ENCODE measurements at regions not wholly inside any gene's neighbourhood (a gene's known extent, or its start where the extent isn't known, plus 50 kb on each side); places are given as distances from the start of the nearest gene placed in this dataset.
A peak's percentile ranks its signal among the peaks of the same experiment; 100 is the strongest.

GRCh38 chr13:73585236-73585635 lies 526.4 kb downstream of the KLF5 start:
- Histone ChIP-seq H3K79me2 (no peaks in the 10 kb centered on the region), H3K27ac (no peak overlapping the region), H3K4me2 (no peak overlapping the region), H3K4me1 (ENCODE audit: insufficient read depth) (peaks cover 7% of the 10 kb centered on the region), H2AFZ (no peak overlapping the region), H3K4me3 (no peak overlapping the region), H3K36me3 (replicated peaks; ENCODE audit: insufficient read depth, low read depth) (no peaks in the 10 kb centered on the region), H3K9me3 (ENCODE audit: low read depth) (no peaks in the 10 kb centered on the region), H4K20me1 (ENCODE audit: insufficient read depth, poor library complexity, severe bottlenecking) (no peaks in the 10 kb centered on the region), H3K9me2 (replicated peaks; ENCODE audit: insufficient read depth) (no peaks in the 10 kb centered on the region), H3K27me3 (no peaks in the 10 kb centered on the region)
- WGBS (ENCODE audit: low lambda C conversion rate, missing lambda C conversion rate): 97% methylated on average over 2 of the region's 2 CpGs
- no peak for DNase-seq (ENCODE audit: low spot score)
- TF ChIP-seq CTCF (IDR thresholded peaks at IDR 0.05; ENCODE audit: poor library complexity) (no peak), EZH2 (IDR thresholded peaks at IDR 0.05; ENCODE audit: borderline replicate concordance) (no peak)

GRCh38 chr13:73583331-73583730 lies 524.5 kb downstream of the KLF5 start:
- no peaks in the 10 kb centered on the region for H3K27me3 ChIP-seq
- DNase-seq (ENCODE audit: low spot score): no peak
- H3K4me3 ChIP-seq: no peak overlapping the region
- no peaks in the 10 kb centered on the region for H4K20me1 ChIP-seq (ENCODE audit: insufficient read depth, poor library complexity, severe bottlenecking)
- WGBS (ENCODE audit: low lambda C conversion rate, missing lambda C conversion rate): 50% methylated on average over 3 of the region's 3 CpGs
- H3K4me2 ChIP-seq: peak overlapping the region; percentile 18
- no peaks in the 10 kb centered on the region for H3K36me3 ChIP-seq (replicated peaks; ENCODE audit: insufficient read depth, low read depth)
- peaks cover 7% of the 10 kb centered on the region for H3K4me1 ChIP-seq (ENCODE audit: insufficient read depth)
- no peaks in the 10 kb centered on the region for H3K9me3 ChIP-seq (ENCODE audit: low read depth)
- H3K27ac ChIP-seq: peak overlapping the region; percentile 84
- no peaks in the 10 kb centered on the region for H3K9me2 ChIP-seq (replicated peaks; ENCODE audit: insufficient read depth)
- H2AFZ ChIP-seq: peak overlapping the region; percentile 65
- no peaks in the 10 kb centered on the region for H3K79me2 ChIP-seq
- TF ChIP-seq CTCF (IDR thresholded peaks at IDR 0.05; ENCODE audit: poor library complexity) (no peak), EZH2phosphoT487 (IDR thresholded peaks at IDR 0.05; ENCODE audit: low read depth, severe bottlenecking, unreplicated experiment) (no peak), EZH2 (IDR thresholded peaks at IDR 0.05; ENCODE audit: borderline replicate concordance) (no peak)

GRCh38 chr13:73580513-73581267 lies 521.9 kb downstream of the KLF5 start:
- H3K4me1 ChIP-seq (ENCODE audit: insufficient read depth): peaks cover 7% of the 10 kb centered on the region
- no peaks in the 10 kb centered on the region for H3K9me2 ChIP-seq (replicated peaks; ENCODE audit: insufficient read depth)
- no peaks in the 10 kb centered on the region for H3K9me3 ChIP-seq (ENCODE audit: low read depth)
- H4K20me1 ChIP-seq (ENCODE audit: insufficient read depth, poor library complexity, severe bottlenecking): no peaks in the 10 kb centered on the region
- TF ChIP-seq EZH2phosphoT487 (IDR thresholded peaks at IDR 0.05; ENCODE audit: low read depth, severe bottlenecking, unreplicated experiment) (no peak), EZH2 (IDR thresholded peaks at IDR 0.05; ENCODE audit: borderline replicate concordance) (no peak), CTCF (IDR thresholded peaks at IDR 0.05; ENCODE audit: poor library complexity) (no peak)
- DNase-seq (ENCODE audit: low spot score): no peak
- WGBS (ENCODE audit: low lambda C conversion rate, missing lambda C conversion rate): 76% methylated on average over 3 of the region's 3 CpGs
- H3K27me3 ChIP-seq: no peaks in the 10 kb centered on the region
- H3K36me3 ChIP-seq (replicated peaks; ENCODE audit: insufficient read depth, low read depth): no peaks in the 10 kb centered on the region
- no peaks in the 10 kb centered on the region for H3K79me2 ChIP-seq
- no peak overlapping the region for H3K27ac ChIP-seq
- H3K4me3 ChIP-seq: no peak overlapping the region
- H3K4me2 ChIP-seq: no peak overlapping the region
- H2AFZ ChIP-seq: no peak overlapping the region

Measured in hepatocyte (in vitro differentiated cells).